GM12878 (cell line): ENCODE measurements at regions not wholly inside any gene's neighbourhood (a gene's known extent, or its start where the extent isn't known, plus 50 kb on each side); places are given as distances from the start of the nearest gene placed in this dataset.

ENCODE experiments used
- ATAC-seq: fragments of 200-7000 bp; cut with Tn5 transposase; 3 replicates; pipeline ENCODE4 v1.9.1; 2020; ENCODE audit warnings: mild to moderate bottlenecking, moderate library complexity
- BruUV-seq: library from RNA; stranded (reverse); fragments of 400-500 nt; replicated peaks from 2 replicates; lab custom pipeline; 2021; lab: Mats Ljungman, UMichigan
- CTCF ChIA-PET: fragments of 300-600 bp; sonication (Branson Sonifier 250); formaldehyde crosslinking; extraction: SDS; loops from one replicate; lab custom pipeline; 2021; ENCODE audit warnings: inconsistent platforms; lab: Yijun Ruan, JAX
- POLR2A ChIA-PET: fragments of 350-600 bp; formaldehyde crosslinking; extraction: SDS; loops from one replicate; lab custom pipeline; 2021; ENCODE audit warnings: inconsistent platforms; lab: Charles Lee
- RAD21 ChIA-PET: fragments of 300-600 bp; sonication (Branson Sonifier 250); formaldehyde crosslinking; loops from one replicate; lab custom pipeline; 2023; ENCODE audit warnings: antibody characterized with exemption; ENCODE audit not compliant: unreplicated experiment; lab: Charles Lee
- SMC1A ChIA-PET: fragments of 300-600 bp; sonication (Branson Sonifier 250); formaldehyde crosslinking; loops from one replicate; lab custom pipeline; 2023; ENCODE audit not compliant: unreplicated experiment, uncharacterized antibody; lab: Charles Lee
- DNase-seq: peaks from one replicate; pipeline ENCODE4 v3.0.0-alpha.2; 2011; ENCODE audit warnings: low read depth, low spot score
- FAIRE-seq: peaks from 3 replicates; lab custom pipeline; 2011; peaks lifted over from hg19 to GRCh38; lab: Jason Lieb, UNC
- H2AFZ ChIP-seq: 2 replicates; pipeline ENCODE4 v1.6.0; 2011; ENCODE audit warnings: low read depth, low read length, control low read depth; ENCODE audit not compliant: control insufficient read depth
- H3K27ac ChIP-seq: 2 replicates; pipeline ENCODE4 v1.5.1; 2011; ENCODE audit warnings: control low read depth; ENCODE audit not compliant: control insufficient read depth, insufficient read depth
- H3K27me3 ChIP-seq, 2 experiments: replicated peaks in 1 of 2; 2 replicates each; pipeline versions ENCODE4 v1.6.0 to v1.6.1; 2011; ENCODE audit warnings: low read length in 1 of 2; ENCODE audit not compliant: control insufficient read depth in 2 of 2, insufficient read depth in 2 of 2
- H3K36me3 ChIP-seq, 2 experiments: 2 replicates each; pipeline ENCODE4 v1.5.1; 2011; ENCODE audit warnings: low read length in 1 of 2; ENCODE audit not compliant: control insufficient read depth in 2 of 2, insufficient read depth in 2 of 2
- H3K4me1 ChIP-seq: 2 replicates; pipeline ENCODE4 v1.6.1; 2011; ENCODE audit warnings: mild to moderate bottlenecking, low read length, moderate library complexity, mixed read lengths; ENCODE audit not compliant: control insufficient read depth, insufficient read depth
- H3K4me2 ChIP-seq: 2 replicates; pipeline ENCODE4 v1.6.0; 2011; ENCODE audit warnings: control low read depth; ENCODE audit not compliant: control insufficient read depth, insufficient read depth
- H3K4me3 ChIP-seq: fragments of 200-600 bp; sonication (generic); 2 replicates; pipeline ENCODE4 v1.5.1; 2016
- H3K79me2 ChIP-seq: 2 replicates; pipeline ENCODE4 v1.6.0; 2011; ENCODE audit warnings: low read length; ENCODE audit not compliant: control insufficient read depth, insufficient read depth
- H3K9ac ChIP-seq: 2 replicates; pipeline ENCODE4 v1.8.0; 2011; ENCODE audit warnings: low read length, control low read depth, mixed read lengths; ENCODE audit not compliant: control insufficient read depth, insufficient read depth
- H3K9me3 ChIP-seq: replicated peaks from 3 replicates; pipeline ENCODE4 v1.5.1; 2011; ENCODE audit warnings: mild to moderate bottlenecking, low read length; ENCODE audit not compliant: control insufficient read depth, insufficient read depth
- H4K20me1 ChIP-seq: 2 replicates; pipeline ENCODE4 v1.6.0; 2011; ENCODE audit not compliant: control insufficient read depth, insufficient read depth
- BHLHE40 ChIP-seq, 2 experiments: fragments of 450-650 bp in 1 of 2; IDR thresholded peaks; 2 replicates each; pipeline ENCODE4 v1.6.1; 2011 to 2017; ENCODE audit warnings: low read depth in 2 of 2, borderline replicate concordance in 1 of 2, improper control_type of control experiment in 1 of 2, low read length in 1 of 2, mild to moderate bottlenecking in 1 of 2
- KDM1A ChIP-seq: fragments of 200-600 bp; sonication (generic); IDR thresholded peaks from 2 replicates; pipeline ENCODE4 v1.6.1; 2016; ENCODE audit warnings: borderline replicate concordance
- NFYA ChIP-seq: IDR thresholded peaks from 2 replicates; pipeline ENCODE4 v1.6.1; 2011; ENCODE audit warnings: low read depth, mild to moderate bottlenecking, low read length, improper control_type of control experiment, borderline replicate concordance
- SIX5 ChIP-seq: IDR thresholded peaks from 2 replicates; pipeline ENCODE4 v1.6.1; 2011; ENCODE audit warnings: mild to moderate bottlenecking, low read depth, low read length, moderate library complexity; ENCODE audit not compliant: severe bottlenecking
- STAT3 ChIP-seq: IDR thresholded peaks from 2 replicates; pipeline ENCODE4 v1.6.1; 2011; ENCODE audit warnings: low read depth, low read length, improper control_type of control experiment
- TAF1 ChIP-seq: IDR thresholded peaks from 2 replicates; pipeline ENCODE4 v1.6.1; 2011; ENCODE audit warnings: mild to moderate bottlenecking, low read depth, low read length, borderline replicate concordance
- TCF3 ChIP-seq: IDR thresholded peaks from 2 replicates; pipeline ENCODE4 v1.6.1; 2012; ENCODE audit warnings: low read depth, mild to moderate bottlenecking, low read length, borderline replicate concordance; ENCODE audit not compliant: insufficient read depth
- ZNF274 ChIP-seq: IDR thresholded peaks from one replicate; pipeline ENCODE4 v1.8.0; 2011; ENCODE audit not compliant: insufficient read length, insufficient read depth
- WGBS: methylation state at CpG from one replicate; pipeline ENCODE4 v1.1.6; 2016; ENCODE audit warnings: low lambda C conversion rate; ENCODE audit not compliant: insufficient replicate concordance, insufficient coverage; ENCODE audit errors: missing lambda C conversion rate; 5-methylcytosine and 5-hydroxymethylcytosine counted together
- in situ Hi-C: fragments of 300-500 bp; cut with MboI; formaldehyde crosslinking; loops from 9 replicates; pipeline ENCODE4 v1.14.3; 2018; ENCODE audit warnings: mixed read lengths
- intact Hi-C: fragments of 100-400 bp; cut with micrococcal nuclease; formaldehyde crosslinking; loops from one replicate; pipeline ENCODE4 v1.14.2; 2022; ENCODE audit not compliant: unreplicated experiment
- TF ChIP-seq, protein P1 (sequence below): fragments of 150-350 bp; IDR thresholded peaks from 2 replicates; pipeline ENCODE4 v1.6.1; 2016; ENCODE audit warnings: low read depth, low read length
- TF ChIP-seq, protein P2 (sequence below): fragments of 450-650 bp; IDR thresholded peaks from 2 replicates; pipeline ENCODE4 v1.6.1; 2017; ENCODE audit warnings: mild to moderate bottlenecking, moderate library complexity
- TF ChIP-seq, protein P3 (sequence below): IDR thresholded peaks from 2 replicates; pipeline ENCODE4 v1.6.1; 2012; ENCODE audit warnings: low read depth, low read length, improper control_type of control experiment
- TF ChIP-seq, protein P4 (sequence below): fragments of 450-650 bp; formaldehyde crosslinking; IDR thresholded peaks from 2 replicates; pipeline ENCODE4 v1.4.0; 2020; ENCODE audit warnings: mild to moderate bottlenecking, moderate library complexity

DNA sequence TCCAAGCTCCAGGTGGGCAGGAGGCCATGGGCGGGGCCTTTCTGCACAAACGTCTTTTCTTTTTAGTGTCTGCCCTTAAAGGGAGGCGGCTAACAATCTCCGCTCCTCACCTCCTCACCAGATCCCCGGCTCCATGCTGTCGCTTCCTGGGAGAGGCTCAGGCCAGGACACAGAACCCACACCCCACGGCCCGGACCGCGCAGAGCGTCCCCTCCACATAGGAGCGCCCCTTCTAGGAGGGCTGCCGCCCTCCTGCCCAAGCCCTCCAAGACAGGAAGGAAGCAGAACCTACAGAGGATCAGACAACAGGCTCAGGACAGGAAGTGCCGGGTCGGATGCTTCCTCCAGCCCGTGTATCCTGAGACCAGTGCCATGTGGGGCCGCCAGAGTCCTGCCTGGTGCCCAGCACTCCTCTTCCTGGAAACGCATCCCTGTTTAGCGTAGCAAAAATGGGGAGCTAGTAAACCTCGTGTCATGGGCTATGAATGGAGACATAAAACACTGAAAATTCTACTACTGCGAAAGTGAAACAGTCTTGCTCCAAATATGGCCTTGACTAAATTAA, 83.2 kb upstream of the ATP10A start:
- Histone ChIP-seq H3K4me1 (no peaks in the 10 kb centered on the region), H3K4me2 (no peak overlapping the region), H3K36me3 (no peaks in the 10 kb centered on the region), H2AFZ (no peak overlapping the region), H3K79me2 (no peaks in the 10 kb centered on the region), H3K9ac (no peak overlapping the region), H3K27me3 (no peaks in the 10 kb centered on the region), H3K4me3 (no peak overlapping the region), H3K27ac (no peak overlapping the region), H4K20me1 (no peaks in the 10 kb centered on the region), H3K9me3 (peaks cover 2% of the 10 kb centered on the region; the same call in 1 of the 3 replicates)
- FAIRE-seq: no peak
- no peak for ATAC-seq
- DNase-seq: no peak
- in situ Hi-C loops: loop anchor here (10.0 to 25.0 kb wide), 6 partner anchors 62 to 859 kb away; no protein-coding TSS in a partner anchor
- RAD21 ChIA-PET: no interaction called here
- WGBS: 61% methylated on average over 21 of the region's 21 CpGs
- SMC1A ChIA-PET: no interaction called here
- POLR2A ChIA-PET: no interaction called here
- CTCF ChIA-PET: no interaction called here
- intact Hi-C loops: no loop called here
- no TSS peak for BruUV-seq
- TF ChIP-seq, protein P1, sequence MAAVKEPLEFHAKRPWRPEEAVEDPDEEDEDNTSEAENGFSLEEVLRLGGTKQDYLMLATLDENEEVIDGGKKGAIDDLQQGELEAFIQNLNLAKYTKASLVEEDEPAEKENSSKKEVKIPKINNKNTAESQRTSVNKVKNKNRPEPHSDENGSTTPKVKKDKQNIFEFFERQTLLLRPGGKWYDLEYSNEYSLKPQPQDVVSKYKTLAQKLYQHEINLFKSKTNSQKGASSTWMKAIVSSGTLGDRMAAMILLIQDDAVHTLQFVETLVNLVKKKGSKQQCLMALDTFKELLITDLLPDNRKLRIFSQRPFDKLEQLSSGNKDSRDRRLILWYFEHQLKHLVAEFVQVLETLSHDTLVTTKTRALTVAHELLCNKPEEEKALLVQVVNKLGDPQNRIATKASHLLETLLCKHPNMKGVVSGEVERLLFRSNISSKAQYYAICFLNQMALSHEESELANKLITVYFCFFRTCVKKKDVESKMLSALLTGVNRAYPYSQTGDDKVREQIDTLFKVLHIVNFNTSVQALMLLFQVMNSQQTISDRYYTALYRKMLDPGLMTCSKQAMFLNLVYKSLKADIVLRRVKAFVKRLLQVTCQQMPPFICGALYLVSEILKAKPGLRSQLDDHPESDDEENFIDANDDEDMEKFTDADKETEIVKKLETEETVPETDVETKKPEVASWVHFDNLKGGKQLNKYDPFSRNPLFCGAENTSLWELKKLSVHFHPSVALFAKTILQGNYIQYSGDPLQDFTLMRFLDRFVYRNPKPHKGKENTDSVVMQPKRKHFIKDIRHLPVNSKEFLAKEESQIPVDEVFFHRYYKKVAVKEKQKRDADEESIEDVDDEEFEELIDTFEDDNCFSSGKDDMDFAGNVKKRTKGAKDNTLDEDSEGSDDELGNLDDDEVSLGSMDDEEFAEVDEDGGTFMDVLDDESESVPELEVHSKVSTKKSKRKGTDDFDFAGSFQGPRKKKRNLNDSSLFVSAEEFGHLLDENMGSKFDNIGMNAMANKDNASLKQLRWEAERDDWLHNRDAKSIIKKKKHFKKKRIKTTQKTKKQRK: no peak
- TF ChIP-seq BHLHE40 (IDR thresholded peaks at IDR 0.05; ENCODE audit: borderline replicate concordance in 1 of 2, low read depth in 2 of 2, low read length in 1 of 2) (no peak), TCF3 (no peak), KDM1A (no peak), TAF1 (no peak), NFYA (no peak), ZNF274 (no peak), STAT3 (no peak), SIX5 (no peak)
- TF ChIP-seq, protein P2, sequence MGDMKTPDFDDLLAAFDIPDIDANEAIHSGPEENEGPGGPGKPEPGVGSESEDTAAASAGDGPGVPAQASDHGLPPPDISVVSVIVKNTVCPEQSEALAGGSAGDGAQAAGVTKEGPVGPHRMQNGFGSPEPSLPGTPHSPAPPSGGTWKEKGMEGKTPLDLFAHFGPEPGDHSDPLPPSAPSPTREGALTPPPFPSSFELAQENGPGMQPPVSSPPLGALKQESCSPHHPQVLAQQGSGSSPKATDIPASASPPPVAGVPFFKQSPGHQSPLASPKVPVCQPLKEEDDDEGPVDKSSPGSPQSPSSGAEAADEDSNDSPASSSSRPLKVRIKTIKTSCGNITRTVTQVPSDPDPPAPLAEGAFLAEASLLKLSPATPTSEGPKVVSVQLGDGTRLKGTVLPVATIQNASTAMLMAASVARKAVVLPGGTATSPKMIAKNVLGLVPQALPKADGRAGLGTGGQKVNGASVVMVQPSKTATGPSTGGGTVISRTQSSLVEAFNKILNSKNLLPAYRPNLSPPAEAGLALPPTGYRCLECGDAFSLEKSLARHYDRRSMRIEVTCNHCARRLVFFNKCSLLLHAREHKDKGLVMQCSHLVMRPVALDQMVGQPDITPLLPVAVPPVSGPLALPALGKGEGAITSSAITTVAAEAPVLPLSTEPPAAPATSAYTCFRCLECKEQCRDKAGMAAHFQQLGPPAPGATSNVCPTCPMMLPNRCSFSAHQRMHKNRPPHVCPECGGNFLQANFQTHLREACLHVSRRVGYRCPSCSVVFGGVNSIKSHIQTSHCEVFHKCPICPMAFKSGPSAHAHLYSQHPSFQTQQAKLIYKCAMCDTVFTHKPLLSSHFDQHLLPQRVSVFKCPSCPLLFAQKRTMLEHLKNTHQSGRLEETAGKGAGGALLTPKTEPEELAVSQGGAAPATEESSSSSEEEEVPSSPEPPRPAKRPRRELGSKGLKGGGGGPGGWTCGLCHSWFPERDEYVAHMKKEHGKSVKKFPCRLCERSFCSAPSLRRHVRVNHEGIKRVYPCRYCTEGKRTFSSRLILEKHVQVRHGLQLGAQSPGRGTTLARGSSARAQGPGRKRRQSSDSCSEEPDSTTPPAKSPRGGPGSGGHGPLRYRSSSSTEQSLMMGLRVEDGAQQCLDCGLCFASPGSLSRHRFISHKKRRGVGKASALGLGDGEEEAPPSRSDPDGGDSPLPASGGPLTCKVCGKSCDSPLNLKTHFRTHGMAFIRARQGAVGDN: no peak
- TF ChIP-seq, protein P3, sequence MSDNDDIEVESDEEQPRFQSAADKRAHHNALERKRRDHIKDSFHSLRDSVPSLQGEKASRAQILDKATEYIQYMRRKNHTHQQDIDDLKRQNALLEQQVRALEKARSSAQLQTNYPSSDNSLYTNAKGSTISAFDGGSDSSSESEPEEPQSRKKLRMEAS: no peak
- TF ChIP-seq, protein P4, sequence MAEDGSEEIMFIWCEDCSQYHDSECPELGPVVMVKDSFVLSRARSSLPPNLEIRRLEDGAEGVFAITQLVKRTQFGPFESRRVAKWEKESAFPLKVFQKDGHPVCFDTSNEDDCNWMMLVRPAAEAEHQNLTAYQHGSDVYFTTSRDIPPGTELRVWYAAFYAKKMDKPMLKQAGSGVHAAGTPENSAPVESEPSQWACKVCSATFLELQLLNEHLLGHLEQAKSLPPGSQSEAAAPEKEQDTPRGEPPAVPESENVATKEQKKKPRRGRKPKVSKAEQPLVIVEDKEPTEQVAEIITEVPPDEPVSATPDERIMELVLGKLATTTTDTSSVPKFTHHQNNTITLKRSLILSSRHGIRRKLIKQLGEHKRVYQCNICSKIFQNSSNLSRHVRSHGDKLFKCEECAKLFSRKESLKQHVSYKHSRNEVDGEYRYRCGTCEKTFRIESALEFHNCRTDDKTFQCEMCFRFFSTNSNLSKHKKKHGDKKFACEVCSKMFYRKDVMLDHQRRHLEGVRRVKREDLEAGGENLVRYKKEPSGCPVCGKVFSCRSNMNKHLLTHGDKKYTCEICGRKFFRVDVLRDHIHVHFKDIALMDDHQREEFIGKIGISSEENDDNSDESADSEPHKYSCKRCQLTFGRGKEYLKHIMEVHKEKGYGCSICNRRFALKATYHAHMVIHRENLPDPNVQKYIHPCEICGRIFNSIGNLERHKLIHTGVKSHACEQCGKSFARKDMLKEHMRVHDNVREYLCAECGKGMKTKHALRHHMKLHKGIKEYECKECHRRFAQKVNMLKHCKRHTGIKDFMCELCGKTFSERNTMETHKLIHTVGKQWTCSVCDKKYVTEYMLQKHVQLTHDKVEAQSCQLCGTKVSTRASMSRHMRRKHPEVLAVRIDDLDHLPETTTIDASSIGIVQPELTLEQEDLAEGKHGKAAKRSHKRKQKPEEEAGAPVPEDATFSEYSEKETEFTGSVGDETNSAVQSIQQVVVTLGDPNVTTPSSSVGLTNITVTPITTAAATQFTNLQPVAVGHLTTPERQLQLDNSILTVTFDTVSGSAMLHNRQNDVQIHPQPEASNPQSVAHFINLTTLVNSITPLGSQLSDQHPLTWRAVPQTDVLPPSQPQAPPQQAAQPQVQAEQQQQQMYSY (CRISPR knock-in tag): no peak
